Pancreas (tissue), 10 donors: ENCODE measurements at regions not wholly inside any gene's neighbourhood (a gene's known extent, or its start where the extent isn't known, plus 50 kb on each side); places are given as distances from the start of the nearest gene placed in this dataset.

ENCODE experiments used
- ATAC-seq, 4 donors: fragments of 200-7000 bp; cut with Tn5 transposase; one replicate each; pipeline versions ENCODE4 v1.8.0 to v1.9.1; 2020; ENCODE audit warnings: mild to moderate bottlenecking in 4 of 4, moderate library complexity in 4 of 4
- DNase-seq, 6 donors: peaks; one replicate each; pipeline ENCODE4 v3.0.0-alpha.2; 2020
- FAIRE-seq: peaks from 2 replicates; lab custom pipeline; 2012; peaks lifted over from hg19 to GRCh38; lab: Jason Lieb, UNC
- H3K27ac ChIP-seq, 4 donors: fragments of 200-600 bp; sonication (generic); 1 replicate in 3 of 4; 2 replicates in 1 of 4; pipeline versions ENCODE4 v1.5.0 to v1.8.0; 2020
- H3K27me3 ChIP-seq, 4 donors: fragments of 200-600 bp; one replicate each; pipeline ENCODE4 v1.8.0; 2021
- H3K36me3 ChIP-seq, 3 donors: fragments of 200-600 bp; sonication (generic) in 1 of 3; one replicate each; pipeline versions ENCODE4 v1.5.0 to v1.8.0; 2020 to 2021
- H3K4me1 ChIP-seq, 3 donors: fragments of 200-600 bp; one replicate each; pipeline ENCODE4 v1.8.0; 2021
- H3K4me3 ChIP-seq, 4 donors: fragments of 200-600 bp; sonication (generic) in 2 of 4; one replicate each; pipeline versions ENCODE4 v1.5.0 to v1.8.0; 2020 to 2021
- H3K9me3 ChIP-seq, 4 donors: fragments of 200-600 bp; one replicate each; pipeline ENCODE4 v1.8.0; 2021
- WGBS, 2 donors: extraction: QIAGEN DNeasy Blood & Tissue Kit; methylation state at CpG; one replicate each; pipeline ENCODE4 v1.1.7; 2013; 5-methylcytosine and 5-hydroxymethylcytosine counted together
- intact Hi-C, 3 donors: fragments of 100-400 bp; cut with DNase I; formaldehyde crosslinking; loops; one replicate each; pipeline versions ENCODE4 v1.11.1 to v1.14.2; 2022
- TF ChIP-seq, protein P1 (sequence below), 4 donors: fragments of 200-600 bp; sonication (generic) in 3 of 4; IDR thresholded peaks; one replicate each; pipeline versions ENCODE4 v1.5.0 to v1.8.0; 2021; ENCODE audit warnings: antibody characterized with exemption in 4 of 4
- donor health status: healthy with polysubstance abuse.
- donor health status: DM: no; HTN: no; CAD: no; lungs with moderate emphysema.
- donor health status: DM: no; HTN: no; CAD: no.
- donor health status: control.
- donor health status: control.
- donor health status: Bipolar disorder and iron deficiency.
- donor health status: DM: yes; HTN: yes; CAD: no.
- donor health status: DM: no; HTN: no; CAD: no.
- donor health status: DM: no; HTN: no; CAD: no.
- donor health status: DM: yes; HTN: yes; CAD: no.

DNA sequence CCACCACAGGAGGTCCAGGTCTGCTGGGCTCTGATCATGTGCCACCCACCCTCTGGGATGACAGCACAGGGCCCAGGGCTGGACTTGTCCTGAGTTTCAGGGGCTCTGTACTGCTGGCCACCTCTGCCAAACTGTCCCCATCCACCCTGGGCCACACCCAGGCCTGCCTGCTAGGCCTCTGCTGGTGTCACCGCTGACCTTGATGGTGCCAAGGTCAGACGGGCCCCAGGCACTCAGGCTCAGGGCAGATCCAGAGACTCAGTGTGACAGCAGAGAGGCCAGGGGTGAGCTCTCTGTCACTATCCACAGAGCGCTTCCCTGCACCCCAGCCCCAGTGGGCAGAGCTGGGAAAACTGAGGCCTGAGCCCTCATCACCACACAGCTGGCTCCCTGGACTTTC lies 75.6 kb downstream of the RMI2 start:
- WGBS, 2 donors = 81 to 86% methylated on average over 3 of the region's 3 CpGs
- FAIRE-seq = no peak
- intact Hi-C loops = no loop called here

DNA sequence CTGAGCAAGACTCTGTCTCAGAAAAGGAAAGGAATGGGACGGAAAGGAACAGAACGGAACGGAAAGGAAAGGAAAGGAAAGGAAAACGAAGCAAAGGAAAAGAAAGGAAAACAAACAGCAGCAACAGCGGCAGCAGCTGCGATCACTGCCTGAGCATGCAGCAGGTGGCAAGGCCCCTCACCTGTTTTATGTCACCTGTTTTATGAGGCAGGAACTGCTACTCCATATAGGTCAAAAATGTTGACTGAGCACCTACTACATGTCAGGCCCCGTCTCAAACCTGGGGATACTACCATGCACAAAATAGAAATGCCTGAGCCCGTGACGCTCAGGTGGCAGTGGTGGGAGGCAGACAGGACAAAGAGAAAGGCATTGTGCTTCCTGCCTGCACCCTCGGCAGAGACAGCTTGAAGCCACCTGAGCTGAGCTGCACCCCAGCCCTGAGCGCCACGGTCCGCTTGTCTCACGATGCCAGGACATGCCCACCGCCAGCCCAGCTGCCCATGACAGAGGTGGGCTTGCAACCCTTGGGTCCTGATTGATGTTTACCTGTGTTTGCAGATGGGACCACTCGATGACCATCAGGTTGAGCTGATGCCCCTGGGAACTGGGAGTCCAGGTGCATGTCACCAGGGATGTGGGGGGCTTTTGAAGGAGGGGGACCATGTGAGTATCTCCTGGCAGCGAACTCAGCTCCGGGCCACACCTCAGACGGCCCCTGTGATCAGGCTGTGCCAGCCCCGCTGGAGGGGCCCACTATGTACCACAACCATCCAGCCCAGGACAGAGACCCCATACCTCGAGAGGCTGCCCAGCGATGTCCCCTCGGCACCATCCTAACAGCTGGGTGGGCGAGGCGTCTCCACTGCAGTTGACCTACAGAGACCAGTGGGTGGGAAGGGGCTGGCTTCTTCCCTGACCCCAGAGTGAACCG lies 77.4 kb downstream of the RMI2 start:
- Histone ChIP-seq H3K9me3 (no peaks in the 10 kb centered on the region), H3K4me3 (no peak overlapping the region), H3K36me3 (no peaks in the 10 kb centered on the region), H3K27me3 (no peaks in the 10 kb centered on the region), H3K27ac (no peak overlapping the region), H3K4me1 (no peaks in the 10 kb centered on the region)
- FAIRE-seq = no peak
- intact Hi-C loops = no loop called here
- no peak for ATAC-seq
- TF ChIP-seq, protein P1, sequence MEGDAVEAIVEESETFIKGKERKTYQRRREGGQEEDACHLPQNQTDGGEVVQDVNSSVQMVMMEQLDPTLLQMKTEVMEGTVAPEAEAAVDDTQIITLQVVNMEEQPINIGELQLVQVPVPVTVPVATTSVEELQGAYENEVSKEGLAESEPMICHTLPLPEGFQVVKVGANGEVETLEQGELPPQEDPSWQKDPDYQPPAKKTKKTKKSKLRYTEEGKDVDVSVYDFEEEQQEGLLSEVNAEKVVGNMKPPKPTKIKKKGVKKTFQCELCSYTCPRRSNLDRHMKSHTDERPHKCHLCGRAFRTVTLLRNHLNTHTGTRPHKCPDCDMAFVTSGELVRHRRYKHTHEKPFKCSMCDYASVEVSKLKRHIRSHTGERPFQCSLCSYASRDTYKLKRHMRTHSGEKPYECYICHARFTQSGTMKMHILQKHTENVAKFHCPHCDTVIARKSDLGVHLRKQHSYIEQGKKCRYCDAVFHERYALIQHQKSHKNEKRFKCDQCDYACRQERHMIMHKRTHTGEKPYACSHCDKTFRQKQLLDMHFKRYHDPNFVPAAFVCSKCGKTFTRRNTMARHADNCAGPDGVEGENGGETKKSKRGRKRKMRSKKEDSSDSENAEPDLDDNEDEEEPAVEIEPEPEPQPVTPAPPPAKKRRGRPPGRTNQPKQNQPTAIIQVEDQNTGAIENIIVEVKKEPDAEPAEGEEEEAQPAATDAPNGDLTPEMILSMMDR (IDR thresholded peaks at IDR 0.05) = no peak
- WGBS, 2 donors = 73 to 79% methylated on average over 26 of the region's 26 CpGs
- no peak for DNase-seq

More for the DNA sequence above, 75.6 kb downstream of the RMI2 start:
- Histone ChIP-seq H3K9me3 (no peaks in the 10 kb centered on the region), H3K27me3 (no peaks in the 10 kb centered on the region), H3K4me1 (no peaks in the 10 kb centered on the region), H3K36me3 (no peaks in the 10 kb centered on the region), H3K4me3 (no peak overlapping the region), H3K27ac (no peak overlapping the region)
- TF ChIP-seq, protein P1 (IDR thresholded peaks at IDR 0.05) = no peak
- ATAC-seq (no peak), DNase-seq (no peak)

GRCh38 chr16:11423315-11424117 lies 78.3 kb downstream of the RMI2 start:
- FAIRE-seq = no peak
- WGBS, 2 donors = 74 to 78% methylated on average over 21 to 24 of the region's 24 CpGs

GRCh38 chr16:11424118-11424460 lies 78.8 kb downstream of the RMI2 start:
- no peak overlapping the region for H3K4me3 ChIP-seq
- no peak for DNase-seq
- intact Hi-C loops = no loop called here
- no peaks in the 10 kb centered on the region for H3K36me3 ChIP-seq
- no peaks in the 10 kb centered on the region for H3K9me3 ChIP-seq
- no peak for ATAC-seq
- no peaks in the 10 kb centered on the region for H3K4me1 ChIP-seq
- no peak for FAIRE-seq
- no peaks in the 10 kb centered on the region for H3K27me3 ChIP-seq
- no peak overlapping the region for H3K27ac ChIP-seq
- TF ChIP-seq, protein P1 (IDR thresholded peaks at IDR 0.05) = no peak
- 77 to 87% methylated on average over 15 of the region's 15 CpGs for WGBS, 2 donors

More at GRCh38 chr16:11423315-11424117, 78.3 kb downstream of the RMI2 start:
- H3K27ac ChIP-seq = no peak overlapping the region
- no peaks in the 10 kb centered on the region for H3K36me3 ChIP-seq
- intact Hi-C loops = no loop called here
- H3K9me3 ChIP-seq = no peaks in the 10 kb centered on the region
- no peaks in the 10 kb centered on the region for H3K27me3 ChIP-seq
- no peaks in the 10 kb centered on the region for H3K4me1 ChIP-seq
- H3K4me3 ChIP-seq = no peak overlapping the region
- DNase-seq (no peak), ATAC-seq (no peak)
- TF ChIP-seq, protein P1 (IDR thresholded peaks at IDR 0.05) = no peak
